ENCODE measurements at regions not wholly inside any gene's neighbourhood (a gene's known extent, or its start where the extent isn't known, plus 50 kb on each side); places are given as distances from the start of the nearest gene placed in this dataset.
A peak's percentile ranks its signal among the peaks of the same experiment; 100 is the strongest.

DNA sequence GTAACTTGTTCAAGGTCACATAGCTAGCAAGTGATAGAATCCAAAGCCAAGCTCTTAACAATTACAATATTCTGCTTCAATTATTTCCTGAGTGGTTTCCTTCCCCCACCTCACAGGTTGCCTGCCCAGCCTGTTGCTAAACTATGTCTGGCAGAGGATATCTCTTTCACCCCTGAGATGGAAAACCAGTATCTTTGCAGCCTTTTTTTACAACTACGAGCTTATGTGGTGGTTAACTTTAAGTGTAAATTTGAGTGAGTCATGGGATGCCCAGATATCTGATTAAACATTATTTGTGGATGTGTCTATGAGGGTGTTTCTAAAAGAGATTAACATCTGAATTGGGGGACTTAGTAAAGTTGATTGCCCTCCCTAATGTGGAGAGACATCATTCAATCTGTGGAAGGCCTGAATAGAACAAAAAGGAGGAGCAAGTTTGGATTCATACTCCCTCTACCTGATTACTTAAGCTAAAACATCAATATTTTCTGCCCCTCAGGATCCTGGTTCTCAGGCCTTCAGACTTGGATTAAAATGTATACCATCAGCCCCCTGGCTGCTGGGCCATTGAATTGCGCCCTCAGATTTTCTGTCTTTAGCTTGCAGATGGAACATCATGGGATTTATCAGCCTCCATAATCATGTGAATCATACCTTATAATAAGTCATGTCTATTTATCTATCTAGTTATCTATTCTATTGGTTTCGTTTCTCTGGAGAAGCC, 911.9 kb downstream of the METTL15 start:
- Histone ChIP-seq H3K4me1 (ENCODE audit: control insufficient read depth in 1 of 2, insufficient read depth in 2 of 2, low read length in 2 of 2) (peaks cover 0 to 3% of the 10 kb centered on the region in 2 experiments; a peak in 1 of 4 replicates), H3K27ac (ENCODE audit: low read depth, low read length) (no peak overlapping the region), H3K36me3 (ENCODE audit: control insufficient read depth in 1 of 2, insufficient read depth in 2 of 2, low read length in 2 of 2) (no peaks in the 10 kb centered on the region), H4K20me1 (ENCODE audit: insufficient read depth) (no peaks in the 10 kb centered on the region), H3K27me3 (ENCODE audit: insufficient read depth, low read length) (no peaks in the 10 kb centered on the region), H3K9me3 (ENCODE audit: control insufficient read depth in 1 of 2, insufficient read depth in 1 of 2, low read depth in 1 of 2, low read length in 2 of 2) (no peaks in the 10 kb centered on the region), H3K9ac (ENCODE audit: low read length) (no peak overlapping the region), H3K9me2 (ENCODE audit: insufficient read depth) (no peaks in the 10 kb centered on the region), H3K4me2 (ENCODE audit: low read length) (no peak overlapping the region), H3K4me3 (replicated peaks in 1 of 2; ENCODE audit: low read depth in 1 of 2, low read length in 2 of 2) (no peak overlapping the region), H3K79me2 (ENCODE audit: insufficient read depth, low read length) (no peaks in the 10 kb centered on the region), H2AFZ (ENCODE audit: low read depth, low read length, poor library complexity, severe bottlenecking) (peak overlapping the region; percentile 63)
- DNase-seq (ENCODE audit: low read depth, low spot score) (peak; percentile 29), ATAC-seq (peak; percentile 83)
- RAD21 ChIA-PET (ENCODE audit: low non-redundant PET in 1 of 2, low total read pairs in 2 of 2, uncharacterized antibody in 2 of 2, unreplicated experiment in 2 of 2): interaction anchor here in 1 of 2 experiments (0.7 kb wide), 1 partner anchor 139 kb away, joined by 3 read pairs; no protein-coding TSS in a partner anchor
- CTCF ChIA-PET: interaction anchor here (0.8 to 2.7 kb wide), 13 partner anchors 9 to 1523 kb away, joined by 3 to 22 read pairs (median 4); partner anchors contain the start of gene BDNF
- intact Hi-C loops (cut with micrococcal nuclease): loop anchor here (5.0 kb wide), 2 partner anchors 302 to 1323 kb away; no protein-coding TSS in a partner anchor
- BruUV-seq (replicated peaks): no TSS peak
- POLR2A ChIA-PET: no interaction called here
- TF ChIP-seq SP1 (IDR thresholded peaks at IDR 0.05; ENCODE audit: low read depth): no peak
- no peak for TF ChIP-seq SRF (IDR thresholded peaks at IDR 0.05; ENCODE audit: low read depth)
- TF ChIP-seq ZNF274 (IDR thresholded peaks at IDR 0.05; ENCODE audit: low read depth, low read length): no peak
- peak; percentile 71 for TF ChIP-seq RAD21 (IDR thresholded peaks at IDR 0.05; ENCODE audit: low read depth)
- no peak for TF ChIP-seq EZH2phosphoT487 (IDR thresholded peaks at IDR 0.05; ENCODE audit: borderline replicate concordance)
- TF ChIP-seq CTCF (IDR thresholded peaks at IDR 0.05 in 2 of 3, conservative IDR thresholded peaks at IDR 0.05 in 1 of 3; ENCODE audit: borderline replicate concordance in 1 of 3, insufficient read depth in 1 of 3, low read depth in 2 of 3, low read length in 2 of 3): peak; percentile 54 to 75 (median 73); a peak in 5 of 6 replicates
- TF ChIP-seq POLR2AphosphoS5 (IDR thresholded peaks at IDR 0.05; ENCODE audit: low read depth, low read length): no peak
- TF ChIP-seq FOSL1 (IDR thresholded peaks at IDR 0.05; ENCODE audit: low read depth): no peak
- no peak for TF ChIP-seq JUND (IDR thresholded peaks at IDR 0.05)
- TF ChIP-seq EGR1 (IDR thresholded peaks at IDR 0.05; ENCODE audit: low read depth): no peak
- TF ChIP-seq ELF1 (IDR thresholded peaks at IDR 0.05; ENCODE audit: borderline replicate concordance, low read depth): no peak
- TF ChIP-seq CEBPB (IDR thresholded peaks at IDR 0.05; ENCODE audit: low read depth): no peak
- no peak for TF ChIP-seq ZBTB33 (IDR thresholded peaks at IDR 0.05; ENCODE audit: extremely low read depth, insufficient replicate concordance, low read length)
- TF ChIP-seq, protein P1, sequence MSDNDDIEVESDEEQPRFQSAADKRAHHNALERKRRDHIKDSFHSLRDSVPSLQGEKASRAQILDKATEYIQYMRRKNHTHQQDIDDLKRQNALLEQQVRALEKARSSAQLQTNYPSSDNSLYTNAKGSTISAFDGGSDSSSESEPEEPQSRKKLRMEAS (IDR thresholded peaks at IDR 0.05): no peak
- no peak for TF ChIP-seq ATF3 (IDR thresholded peaks at IDR 0.05)
- no peak for TF ChIP-seq ZFX (IDR thresholded peaks at IDR 0.05)
- no peak for TF ChIP-seq TCF7L2 (IDR thresholded peaks at IDR 0.05; ENCODE audit: borderline replicate concordance, extremely low read depth, insufficient read depth, insufficient read length)
- no peak for TF ChIP-seq SIN3A (IDR thresholded peaks at IDR 0.05; ENCODE audit: low read depth)
- TF ChIP-seq CBX3 (IDR thresholded peaks at IDR 0.05; ENCODE audit: low read depth): peak; percentile 43; the same call in 1 of the 2 replicates
- no peak for TF ChIP-seq EZH2 (IDR thresholded peaks at IDR 0.05)
- TF ChIP-seq POLR2A (IDR thresholded peaks at IDR 0.05; ENCODE audit: borderline replicate concordance, extremely low read depth, insufficient read depth, insufficient read length): no peak
